ENCODE measurements at regions not wholly inside any gene's neighbourhood (a gene's known extent, or its start where the extent isn't known, plus 50 kb on each side); places are given as distances from the start of the nearest gene placed in this dataset.
A peak's percentile ranks its signal among the peaks of the same experiment; 100 is the strongest.
"Not testable (repeated sequence)": the region's sequence is repeated elsewhere in the genome, so short reads cannot be mapped to it uniquely, and the experiment has no call there.

- intact Hi-C loops (cut with micrococcal nuclease; ENCODE audit: unreplicated experiment) = no loop called here
- Histone ChIP-seq H3K4me1 (ENCODE audit: insufficient read depth, low read length, poor library complexity, severe bottlenecking) (peaks cover 22% of the 10 kb centered on the region), H3K36me3 (ENCODE audit: insufficient read depth, low read length) (no peaks in the 10 kb centered on the region), H3K4me3 (ENCODE audit: low read depth, low read length, poor library complexity, severe bottlenecking) (no peak overlapping the region), H3K27ac (ENCODE audit: low read depth, low read length, poor library complexity, severe bottlenecking) (no peak overlapping the region), H3K4me2 (ENCODE audit: low read length) (no peak overlapping the region), H4K20me1 (ENCODE audit: insufficient read depth, low read length) (no peaks in the 10 kb centered on the region), H3K79me2 (ENCODE audit: insufficient read depth, low read depth, low read length) (no peaks in the 10 kb centered on the region), H3K9me2 (ENCODE audit: insufficient read depth, low read length) (no peaks in the 10 kb centered on the region), H2AFZ (ENCODE audit: low read length) (0 out of 2 replicates have a peak overlapping the region, but pooled peaks have one; percentile 12), H3K9me3 (ENCODE audit: low read length) (no peaks in the 10 kb centered on the region)
- CTCF ChIA-PET (ENCODE audit: unreplicated experiment) = no interaction called here
- POLR2A ChIA-PET = no interaction called here
- no peak for TF ChIP-seq EZH2phosphoT487 (IDR thresholded peaks at IDR 0.05; ENCODE audit: borderline replicate concordance, low read depth, low read length)
- peak; percentile 38; the same call in 1 of the 2 replicates for TF ChIP-seq CTCF (conservative IDR thresholded peaks at IDR 0.05; ENCODE audit: low read length)
- BruUV-seq (replicated peaks) = no TSS peak
- peak; percentile 57 for DNase-seq (ENCODE audit: low spot score)
Measured at GRCh38 chr2:43142921-43143438, 83.4 kb downstream of the ZFP36L2 start.

- H3K9me2 ChIP-seq (ENCODE audit: insufficient read depth, low read length); BruUV-seq (replicated peaks); H3K4me3 ChIP-seq (ENCODE audit: low read depth, low read length, poor library complexity, severe bottlenecking); CTCF ChIA-PET (ENCODE audit: unreplicated experiment); H3K36me3 ChIP-seq (ENCODE audit: insufficient read depth, low read length); H2AFZ ChIP-seq (ENCODE audit: low read length); H3K9me3 ChIP-seq (ENCODE audit: low read length); intact Hi-C loops (cut with micrococcal nuclease; ENCODE audit: unreplicated experiment); H3K4me2 ChIP-seq (ENCODE audit: low read length); H4K20me1 ChIP-seq (ENCODE audit: insufficient read depth, low read length); POLR2A ChIA-PET; H3K79me2 ChIP-seq (ENCODE audit: insufficient read depth, low read depth, low read length); H3K27ac ChIP-seq (ENCODE audit: low read depth, low read length, poor library complexity, severe bottlenecking): not testable (repeated sequence)
- H3K4me1 ChIP-seq (ENCODE audit: insufficient read depth, low read length, poor library complexity, severe bottlenecking) = peaks cover 35% of the 10 kb centered on the region
- DNase-seq (ENCODE audit: low spot score) = peak; percentile 50
Measured at GRCh38 chr2:43141636-43142151, 84.7 kb downstream of the ZFP36L2 start.

GRCh38 chr2:43139996-43140621 lies 86.3 kb downstream of the ZFP36L2 start:
- Histone ChIP-seq H3K27ac (ENCODE audit: low read depth, low read length, poor library complexity, severe bottlenecking) (no peak overlapping the region), H3K4me1 (ENCODE audit: insufficient read depth, low read length, poor library complexity, severe bottlenecking) (peaks cover 51% of the 10 kb centered on the region), H3K9me2 (ENCODE audit: insufficient read depth, low read length) (no peaks in the 10 kb centered on the region), H3K36me3 (ENCODE audit: insufficient read depth, low read length) (no peaks in the 10 kb centered on the region), H3K4me2 (ENCODE audit: low read length) (no peak overlapping the region), H2AFZ (ENCODE audit: low read length) (peak overlapping the region; percentile 19; the same call in 1 of the 2 replicates), H3K9me3 (ENCODE audit: low read length) (no peaks in the 10 kb centered on the region), H3K79me2 (ENCODE audit: insufficient read depth, low read depth, low read length) (no peaks in the 10 kb centered on the region), H4K20me1 (ENCODE audit: insufficient read depth, low read length) (no peaks in the 10 kb centered on the region), H3K4me3 (ENCODE audit: low read depth, low read length, poor library complexity, severe bottlenecking) (no peak overlapping the region)
- TF ChIP-seq CTCF (conservative IDR thresholded peaks at IDR 0.05; ENCODE audit: low read length) = no peak
- no peak for TF ChIP-seq EZH2phosphoT487 (IDR thresholded peaks at IDR 0.05; ENCODE audit: borderline replicate concordance, low read depth, low read length)
- ChIA-PET POLR2A (interaction anchor here (0.6 to 1.8 kb wide), 8 partner anchors 8 to 159 kb away, joined by 3 to 7 read pairs (median 4); no protein-coding TSS in a partner anchor), CTCF (ENCODE audit: unreplicated experiment) (interaction anchor here (0.9 kb wide), 1 partner anchor 30 kb away, joined by 3 read pairs; no protein-coding TSS in a partner anchor)
- intact Hi-C loops (cut with micrococcal nuclease; ENCODE audit: unreplicated experiment) = no loop called here
- BruUV-seq (replicated peaks) = no TSS peak
- no peak for DNase-seq (ENCODE audit: low spot score)

Data from OCI-LY7 (cell line).